NCI-H146 (cell line): ENCODE measurements at regions not wholly inside any gene's neighbourhood (a gene's known extent, or its start where the extent isn't known, plus 50 kb on each side); places are given as distances from the start of the nearest gene placed in this dataset.

Experiments used
- DNase-seq: peaks from one replicate; lab custom pipeline; 2025; lab: John Stamatoyannopoulos, UW

- DNase-seq: no peak
Measured at GRCh38 chr5:165538065-165538464, 2032.6 kb downstream of the MAT2B start.

DNA sequence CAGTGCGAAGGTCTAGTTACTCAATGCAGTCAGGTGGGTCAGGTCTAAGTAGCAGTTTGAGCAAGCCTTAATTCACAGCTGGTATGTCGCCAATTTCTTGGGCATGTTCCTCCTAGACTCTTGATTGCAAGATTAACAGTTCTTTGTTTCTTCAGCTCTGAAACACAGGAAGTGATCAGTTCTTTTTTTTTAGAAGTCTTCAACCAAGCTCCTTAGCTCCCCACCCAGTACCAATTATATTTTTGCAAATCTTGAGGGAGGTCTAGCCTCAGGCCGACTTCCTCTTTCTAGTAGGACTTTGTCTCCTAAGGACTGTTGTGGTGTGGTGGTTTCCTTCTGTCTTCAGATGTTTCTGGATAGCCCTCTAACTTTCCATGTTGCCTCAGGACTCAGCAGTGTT lies 2054.2 kb downstream of the MAT2B start:
- no peak for DNase-seq

- no peak for DNase-seq
Measured at GRCh38 chr5:165560648-165561047, 2055.2 kb downstream of the MAT2B start.

DNA sequence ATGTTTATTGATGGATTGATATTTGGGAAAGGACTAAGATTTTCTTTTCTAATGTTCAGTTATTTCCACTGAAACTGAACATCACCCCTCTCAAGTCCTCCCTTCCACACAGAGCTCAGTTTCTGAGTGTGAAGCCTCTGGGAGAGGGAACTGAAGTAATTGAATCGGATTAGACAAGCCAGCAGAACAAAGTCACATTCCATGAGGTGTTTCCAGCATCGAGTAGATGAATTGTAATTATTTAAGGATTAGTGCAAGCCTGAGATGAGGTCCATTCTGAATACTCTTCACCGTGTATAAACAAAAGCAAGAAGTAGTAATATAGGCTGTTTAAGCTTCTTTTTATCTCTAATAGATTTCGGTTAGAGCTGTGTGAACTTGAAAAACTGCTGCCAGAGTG lies 2060.5 kb downstream of the MAT2B start:
- DNase-seq: no peak

DNA sequence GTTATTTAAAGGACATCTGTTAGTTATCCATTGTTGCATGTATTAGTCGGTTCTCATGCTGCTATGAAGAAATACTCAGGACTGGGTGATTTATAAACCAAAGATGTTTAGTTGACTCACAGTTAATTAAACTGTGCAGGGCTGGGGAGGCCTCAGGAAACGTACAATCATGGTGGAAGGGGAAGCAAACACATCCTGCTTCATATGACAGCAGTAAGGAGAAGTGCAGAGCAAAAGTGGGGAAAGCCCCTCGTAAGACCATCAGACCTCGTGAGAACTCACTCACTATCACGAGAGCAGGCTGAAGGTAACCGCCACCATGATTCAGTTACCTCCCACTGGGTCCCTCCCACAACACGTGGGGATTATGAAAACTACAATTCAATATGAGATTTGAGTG lies 2064.1 kb downstream of the MAT2B start:
- DNase-seq: no peak

- DNase-seq: no peak
Measured at GRCh38 chr5:165573445-165573844, 2068.0 kb downstream of the MAT2B start.

- DNase-seq: no peak
Measured at GRCh38 chr5:165574100-165574499, 2068.7 kb downstream of the MAT2B start.

DNA sequence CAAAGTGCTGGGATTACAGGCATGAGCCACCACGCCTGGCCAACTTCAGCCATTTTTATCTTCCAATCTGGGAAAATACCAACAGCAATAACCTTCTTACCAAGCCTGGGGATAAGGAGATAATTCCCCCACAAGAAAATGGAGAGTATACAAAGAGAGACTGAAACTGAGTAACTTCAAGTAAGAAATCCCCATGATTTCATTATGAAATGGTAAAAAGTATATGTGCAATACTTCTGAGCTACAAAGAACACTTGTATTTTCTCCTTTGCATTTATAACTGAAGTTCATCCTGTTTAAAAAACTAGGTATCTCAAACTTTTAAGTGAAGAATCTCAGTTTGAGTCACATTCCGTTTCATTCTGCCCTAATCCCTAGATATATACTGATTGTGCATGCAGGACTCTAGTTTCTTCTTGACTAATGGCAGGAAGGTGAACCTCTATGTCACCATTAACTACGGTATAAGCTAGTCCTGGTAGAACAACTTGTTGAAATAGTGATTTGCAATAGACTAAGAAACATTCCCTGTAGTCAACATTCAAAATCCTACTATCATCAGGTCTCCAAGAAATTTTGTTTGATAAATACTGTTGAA lies 2071.4 kb downstream of the MAT2B start:
- no peak for DNase-seq

- no peak for DNase-seq
Measured at GRCh38 chr5:165579911-165580310, 2074.5 kb downstream of the MAT2B start.

GRCh38 chr5:165594693-165595092 lies 2089.3 kb downstream of the MAT2B start:
- no peak for DNase-seq

- no peak for DNase-seq
Measured at GRCh38 chr5:165602529-165602928, 2097.1 kb downstream of the MAT2B start.

- no peak for DNase-seq
Measured at GRCh38 chr5:165607026-165607425, 2101.6 kb downstream of the MAT2B start.

- no peak for DNase-seq
Measured at GRCh38 chr5:165609871-165610270, 2104.5 kb downstream of the MAT2B start.

DNA sequence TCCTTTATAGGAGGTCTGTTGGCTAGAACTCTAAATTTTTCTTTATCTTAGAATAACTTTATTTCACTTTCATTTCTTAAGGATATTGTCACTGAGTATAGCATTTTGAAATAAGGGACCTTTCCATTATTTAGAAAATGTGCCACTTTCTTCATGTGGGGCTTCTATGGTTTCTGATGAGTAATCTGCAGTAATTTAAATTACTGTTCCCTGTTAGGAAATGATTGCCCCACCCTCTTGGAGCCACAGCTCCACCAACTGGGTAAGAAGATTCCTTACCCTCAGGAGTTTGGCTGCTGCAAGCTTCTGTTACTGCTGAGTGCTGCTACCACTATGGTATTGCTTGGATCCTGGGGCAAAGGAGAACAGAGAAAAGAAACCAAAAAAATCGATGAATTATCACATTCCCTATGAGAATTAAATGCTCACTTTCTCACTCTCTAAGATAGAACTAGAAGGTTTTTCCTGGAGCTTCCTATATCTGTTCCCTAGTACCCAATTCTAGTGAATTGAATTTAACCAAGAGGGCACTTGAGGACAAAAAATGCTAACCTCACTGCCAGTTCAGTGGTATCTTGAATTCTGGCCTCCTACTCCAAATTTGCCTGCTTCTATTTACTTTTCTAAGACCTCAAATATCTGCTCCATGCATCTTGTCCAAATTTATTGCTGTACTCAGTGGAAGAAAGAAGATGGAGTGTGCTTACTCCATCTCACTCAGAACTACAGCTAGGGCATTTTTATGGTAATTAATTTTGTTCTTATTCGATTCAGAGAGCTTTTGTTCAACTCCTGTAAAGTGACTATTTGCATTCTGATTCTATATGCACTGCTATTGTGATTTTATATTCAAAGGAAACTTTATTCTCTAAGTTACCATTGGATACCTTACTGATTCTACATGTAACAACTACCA lies 2111.3 kb downstream of the MAT2B start:
- DNase-seq: no peak

DNA sequence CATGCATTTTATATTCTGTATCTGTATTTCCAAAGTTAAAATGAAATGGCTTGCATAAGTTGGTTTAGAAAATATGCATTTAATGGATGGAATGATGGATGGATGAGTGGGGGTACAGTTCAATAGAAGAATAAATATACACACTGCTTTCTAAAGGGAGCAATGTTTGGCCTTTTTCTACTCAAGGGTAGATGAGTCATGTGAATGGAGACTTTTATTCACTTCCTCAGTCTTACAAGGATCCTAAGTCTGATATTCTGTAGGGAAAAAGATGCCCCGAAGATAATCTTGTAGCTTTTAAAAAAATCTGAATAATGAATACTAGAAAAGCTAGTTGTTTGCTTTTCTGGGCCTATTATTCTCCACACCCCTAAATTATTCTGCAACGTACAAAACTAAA lies 2112.1 kb downstream of the MAT2B start:
- no peak for DNase-seq

GRCh38 chr5:165620394-165620793 lies 2115.0 kb downstream of the MAT2B start:
- DNase-seq: no peak

- no peak for DNase-seq
Measured at GRCh38 chr5:165622864-165623536, 2117.6 kb downstream of the MAT2B start.

DNA sequence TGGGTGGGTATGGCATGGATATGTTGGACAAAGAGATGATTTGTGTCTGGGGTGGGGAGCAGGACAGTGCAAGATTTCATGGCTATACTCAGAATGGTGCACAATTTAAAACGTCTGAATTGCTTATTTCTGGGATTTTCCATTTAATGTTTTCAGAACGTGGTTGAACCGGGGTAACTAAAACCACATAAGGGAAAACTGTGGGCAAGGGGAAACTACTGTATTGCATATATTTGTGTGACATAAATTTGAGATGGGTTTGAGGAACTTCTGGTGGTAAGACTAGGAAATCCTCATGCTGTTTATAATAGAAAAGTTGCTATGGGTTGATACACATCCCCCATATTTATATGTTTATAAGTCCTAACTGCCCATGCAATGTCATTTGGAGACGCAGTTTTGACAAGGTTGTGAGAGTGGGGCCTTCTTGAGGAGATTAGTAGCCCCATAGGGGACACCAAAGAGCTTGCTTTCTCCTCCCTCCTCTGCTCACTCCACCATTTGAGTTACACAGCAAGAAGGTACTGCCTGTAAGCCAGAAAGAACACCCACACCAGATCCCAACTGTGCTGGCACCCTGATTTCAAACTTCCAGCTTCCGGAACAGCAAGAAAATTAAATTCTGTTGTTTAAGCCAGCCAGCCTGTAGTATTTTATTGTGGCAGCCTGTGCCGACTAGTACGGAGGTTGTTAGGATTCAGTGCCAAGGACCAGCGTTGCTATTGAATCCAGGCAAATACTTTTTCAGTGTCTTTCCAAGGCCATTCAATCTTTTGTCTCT lies 2118.9 kb downstream of the MAT2B start:
- DNase-seq: no peak

GRCh38 chr5:165626161-165626560 lies 2120.7 kb downstream of the MAT2B start:
- DNase-seq: no peak

- no peak for DNase-seq
Measured at GRCh38 chr5:165627548-165628170, 2122.2 kb downstream of the MAT2B start.

- DNase-seq: no peak
Measured at GRCh38 chr5:165630261-165630778, 2124.9 kb downstream of the MAT2B start.

DNA sequence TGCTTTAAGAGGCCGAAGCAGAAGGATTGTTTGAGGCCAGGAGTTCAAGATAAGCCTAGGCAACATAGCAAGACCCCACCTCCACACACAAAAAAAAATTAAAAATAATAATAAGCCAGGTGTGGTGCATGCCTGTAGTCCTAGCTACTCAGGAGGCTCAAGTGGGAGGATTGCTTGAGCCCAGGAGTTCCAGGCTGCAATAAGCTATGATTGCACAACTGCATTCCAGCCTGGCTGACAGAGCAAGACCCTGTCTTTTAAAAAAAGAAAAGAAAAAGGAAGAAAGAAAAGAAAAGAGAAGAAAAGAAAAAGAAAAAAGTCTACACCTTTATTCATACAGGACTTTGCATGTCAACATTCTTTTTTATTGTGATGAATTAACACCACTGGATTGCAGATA lies 2125.8 kb downstream of the MAT2B start:
- no peak for DNase-seq
